Stimulated activated CD4-positive, alpha-beta T cell treated with anti-CD3 and anti-CD28 coated beads, Interleukin-4, amount 100 ng/mL, for 1 hour (primary cell): ENCODE measurements at regions not wholly inside any gene's neighbourhood (a gene's known extent, or its start where the extent isn't known, plus 50 kb on each side); places are given as distances from the start of the nearest gene placed in this dataset.

Source experiments
- DNase-seq: peaks from one replicate; pipeline ENCODE4 v3.0.0-alpha.2; 2020

DNA sequence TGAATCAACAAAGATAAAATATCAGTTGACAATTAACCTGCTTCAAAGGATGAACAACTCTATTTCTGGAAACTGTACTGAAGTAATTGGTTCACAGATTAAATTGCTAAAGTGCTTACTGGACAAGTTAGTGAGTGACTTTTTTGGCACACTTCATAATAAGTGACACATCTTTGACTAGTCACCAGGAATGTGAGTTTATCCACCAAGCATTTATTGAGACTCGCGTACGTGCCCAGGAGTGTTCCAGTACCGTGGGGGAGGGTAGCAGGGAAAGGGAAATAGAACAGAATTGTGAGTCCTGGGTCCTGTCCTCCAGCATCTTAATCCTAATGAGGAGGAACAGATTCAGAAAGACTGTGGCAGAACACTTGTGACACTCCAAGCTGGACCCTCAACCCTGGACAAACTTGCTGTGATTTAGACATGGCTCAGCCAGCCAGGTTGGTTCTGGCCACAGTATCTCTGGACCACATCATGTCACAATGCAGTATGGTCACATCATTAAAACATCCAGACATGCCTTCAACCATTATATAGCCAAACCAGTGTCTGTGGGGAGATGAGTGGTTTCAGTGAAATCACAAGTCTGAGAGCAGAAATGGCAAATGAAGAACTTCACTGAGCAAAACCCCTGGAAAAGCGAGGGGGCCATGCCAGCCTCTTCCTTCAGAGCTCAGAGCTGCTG lies 623.1 kb downstream of the BNC2 start:
- no peak for DNase-seq

DNA sequence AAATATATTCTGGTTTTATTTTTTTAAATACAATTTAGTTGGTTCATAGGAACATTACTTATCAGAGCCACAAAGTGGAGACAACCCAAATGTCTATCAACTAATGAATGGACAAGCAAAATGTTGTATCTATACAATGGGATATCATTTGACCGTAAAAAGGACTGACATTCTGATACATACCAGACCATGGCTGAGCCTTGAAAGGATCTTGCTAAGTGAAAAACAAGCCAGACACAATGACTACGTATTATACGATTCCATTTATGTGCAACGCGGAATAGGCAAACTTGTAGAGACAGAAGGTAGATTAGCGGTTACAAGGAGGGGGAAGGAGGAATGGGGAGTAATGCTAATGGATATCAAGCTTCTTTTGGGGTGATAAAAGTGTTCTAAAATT lies 621.6 kb downstream of the BNC2 start:
- no peak for DNase-seq

DNA sequence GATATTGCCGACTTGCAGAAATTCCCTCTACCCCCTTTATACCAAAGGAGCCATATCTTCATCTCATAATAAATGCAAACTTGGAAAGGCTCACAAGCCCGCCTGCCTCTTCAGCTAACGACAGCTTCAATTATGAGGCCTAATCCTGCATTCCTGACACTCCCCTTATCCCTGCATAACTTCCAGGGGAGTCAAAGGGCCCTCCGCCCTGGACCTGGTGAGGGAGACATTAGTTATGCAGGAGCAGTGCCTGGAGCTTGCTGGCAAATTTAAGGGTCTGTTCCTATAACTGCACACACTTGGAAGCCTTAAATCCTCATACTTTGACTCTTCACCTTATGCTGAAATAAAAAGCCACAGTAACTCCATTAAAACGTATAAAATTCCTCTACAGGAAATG lies 617.9 kb downstream of the BNC2 start:
- DNase-seq, result no peak

DNA sequence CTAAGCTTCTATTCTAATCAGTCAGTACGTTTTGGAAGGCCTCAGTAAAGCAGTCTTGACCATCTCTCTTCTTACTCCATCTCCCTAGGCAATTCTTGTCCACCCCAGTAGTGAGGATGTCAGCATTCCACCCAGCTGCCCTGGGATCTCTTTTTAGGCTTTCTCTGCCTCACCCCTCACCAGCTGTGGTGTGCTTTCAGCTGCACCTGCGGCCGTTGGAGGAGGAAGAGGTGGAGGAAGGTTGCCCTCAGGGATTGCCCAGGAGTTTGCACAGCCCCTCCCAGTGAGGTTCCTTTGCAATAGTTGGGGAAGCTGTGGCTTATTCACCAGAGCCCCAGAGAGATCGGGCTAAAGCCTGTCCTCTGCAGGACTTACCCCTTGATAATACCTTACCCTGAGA lies 615.8 kb downstream of the BNC2 start:
- no peak for DNase-seq

DNA sequence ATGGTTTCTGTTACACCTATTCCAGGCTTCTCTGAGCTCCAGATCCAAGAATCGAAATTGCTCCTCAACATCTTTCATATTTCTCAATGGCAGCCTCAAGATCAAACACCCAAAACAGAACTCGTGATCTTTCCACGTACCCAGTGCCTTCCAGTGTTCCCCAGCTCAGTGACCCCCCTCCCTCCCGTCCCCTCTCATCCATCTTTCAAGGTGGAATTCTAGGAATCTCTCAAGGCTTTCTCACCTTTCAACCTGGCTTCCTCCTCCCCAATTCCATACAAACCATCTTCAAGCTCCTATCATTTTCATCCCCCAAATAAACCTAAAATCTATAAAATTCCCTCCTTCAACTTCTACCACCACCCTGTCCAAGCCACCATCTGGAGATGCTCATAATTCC lies 615.3 kb downstream of the BNC2 start:
- DNase-seq, result no peak

DNA sequence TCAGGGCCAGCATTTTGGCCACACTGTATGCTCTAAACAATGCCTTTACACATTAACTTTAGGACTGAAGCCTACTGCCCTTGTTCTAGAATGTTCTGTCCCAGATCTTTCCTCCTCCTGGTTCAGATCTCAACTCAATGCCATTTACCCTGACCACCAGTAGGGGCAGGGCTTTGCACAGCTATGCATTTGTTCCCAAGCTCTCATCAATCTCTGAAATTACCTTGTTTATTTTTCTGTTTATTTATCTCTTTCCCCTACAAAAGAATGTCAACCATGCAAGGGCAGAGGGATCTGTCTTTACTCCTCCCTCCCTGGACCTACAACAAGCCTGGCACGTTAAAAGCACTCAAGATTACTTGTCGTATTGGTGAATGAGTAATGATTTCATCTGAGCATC lies 612.9 kb downstream of the BNC2 start:
- DNase-seq, result no peak

DNA sequence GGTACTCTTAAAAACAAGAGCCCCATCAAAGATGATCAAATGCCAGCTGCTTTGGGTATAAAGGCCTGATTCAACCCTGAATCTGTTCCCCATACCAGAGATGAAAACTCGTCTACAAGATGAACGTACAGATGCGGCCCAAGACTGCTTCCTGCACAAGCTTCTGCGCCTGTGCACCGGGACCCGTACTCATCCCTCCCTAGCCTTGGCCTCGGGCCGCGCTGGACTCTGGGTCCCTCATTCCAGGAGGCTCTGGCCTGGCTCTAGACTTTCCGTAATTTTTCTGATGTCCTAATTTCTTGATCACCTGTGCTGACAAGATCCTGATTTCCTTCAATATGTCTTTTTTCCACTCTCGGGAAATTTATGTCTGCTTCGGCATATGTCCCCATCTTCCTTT lies 612.3 kb downstream of the BNC2 start:
- no peak for DNase-seq

DNA sequence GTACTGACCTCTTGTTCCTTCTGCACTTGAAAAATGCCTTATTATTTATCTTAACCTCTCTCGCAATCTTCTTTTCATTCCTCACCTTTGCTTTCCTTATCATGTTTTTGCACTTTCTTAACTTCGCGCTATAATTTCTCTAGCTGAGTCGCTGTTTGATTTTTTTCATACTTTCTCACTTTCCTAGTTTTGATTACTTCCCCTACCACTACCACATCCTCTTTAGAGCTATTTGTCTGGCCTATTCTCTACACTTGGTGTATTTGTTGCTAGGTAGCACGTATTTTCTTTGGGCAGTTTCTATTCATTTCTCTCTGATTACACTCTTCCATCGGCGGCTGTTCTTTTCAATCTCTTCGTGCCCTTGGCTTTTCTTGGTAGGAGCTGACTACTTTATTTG lies 611.8 kb downstream of the BNC2 start:
- DNase-seq, result no peak

DNA sequence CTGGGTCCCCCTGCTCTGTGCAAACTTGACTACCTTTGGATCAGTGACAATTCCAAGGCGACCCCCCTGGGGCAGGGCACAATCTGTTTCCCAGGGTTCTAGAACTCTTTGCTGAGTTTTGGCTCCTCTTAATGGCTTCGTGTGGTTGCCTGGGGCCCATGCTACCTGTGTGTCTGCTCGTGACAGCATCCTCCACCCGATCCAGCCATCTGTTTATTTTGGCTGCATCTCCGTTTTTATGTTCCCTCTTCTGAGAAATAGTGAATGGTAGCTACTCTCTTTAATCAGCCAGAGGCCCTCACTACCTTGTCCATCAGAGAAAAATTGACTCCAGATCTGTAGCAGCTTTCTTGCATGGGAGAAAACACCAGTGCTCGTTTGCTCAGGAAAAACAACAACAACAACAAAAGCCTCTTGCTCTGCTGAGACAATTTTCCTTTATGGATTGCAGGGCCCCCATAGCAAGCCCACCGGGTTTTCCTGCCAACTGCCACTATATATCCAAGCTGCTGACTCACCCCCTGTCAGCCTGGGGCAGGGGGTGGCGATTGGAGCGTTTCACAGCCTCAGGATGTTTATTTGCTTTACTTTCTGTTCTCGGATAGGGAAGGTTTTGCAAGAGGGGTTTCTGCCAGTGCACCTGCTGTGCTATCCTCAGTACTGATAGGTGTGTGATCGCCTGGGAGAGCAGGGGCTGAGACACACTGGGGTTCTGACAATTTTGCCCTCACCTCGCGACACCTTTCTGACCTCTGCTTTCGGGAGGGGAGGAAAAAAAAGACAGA lies 607.8 kb downstream of the BNC2 start:
- DNase-seq, result no peak

DNA sequence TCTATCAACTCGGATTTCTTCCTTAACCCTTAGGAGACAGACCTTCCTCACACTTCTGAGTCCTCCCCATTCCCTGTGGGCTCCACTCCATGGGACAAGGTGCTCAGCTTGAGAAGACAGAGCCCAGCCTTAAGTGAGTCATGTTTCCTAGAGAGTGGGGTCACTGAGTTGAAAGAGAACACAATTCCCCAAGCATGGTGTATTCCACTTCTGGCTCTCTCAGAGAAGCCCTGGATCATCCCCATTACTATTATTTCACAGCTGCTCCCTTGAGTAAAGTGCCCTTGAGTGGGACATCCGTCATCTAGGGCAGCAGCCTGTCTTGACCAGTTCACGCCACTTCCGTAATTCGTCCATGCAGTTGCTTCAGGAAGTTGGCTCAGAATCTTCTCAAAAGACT lies 604.8 kb downstream of the BNC2 start:
- DNase-seq, result no peak

DNA sequence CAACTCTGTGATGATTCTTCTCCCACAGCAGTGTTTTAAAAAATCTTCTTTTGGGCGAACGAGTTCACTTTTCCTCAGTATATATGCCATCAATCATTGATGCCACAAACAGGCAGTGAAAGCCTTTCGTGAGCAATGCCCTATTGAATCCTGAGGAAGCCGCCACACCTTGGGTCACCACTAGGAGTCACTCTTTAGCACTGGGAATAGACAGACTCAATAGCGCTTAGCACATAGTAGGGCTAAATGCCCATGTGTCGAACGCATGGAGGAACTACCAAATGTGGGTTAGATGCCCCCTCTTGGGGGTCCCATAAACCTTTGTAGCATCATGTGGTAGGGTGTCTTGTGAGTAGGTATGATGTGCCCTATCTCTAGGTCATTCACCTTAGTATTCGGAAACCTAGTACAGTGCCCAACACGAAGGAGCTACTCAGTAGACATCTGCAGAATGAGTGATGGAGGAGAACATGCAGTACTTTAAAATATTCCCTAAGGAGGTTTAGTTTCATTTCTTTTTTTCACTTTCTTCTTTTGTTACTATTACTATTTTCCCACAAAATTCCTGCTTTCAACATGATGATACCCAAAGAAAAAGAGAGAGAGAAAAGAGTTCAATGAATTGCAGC lies 603.7 kb downstream of the BNC2 start:
- DNase-seq, result no peak

DNA sequence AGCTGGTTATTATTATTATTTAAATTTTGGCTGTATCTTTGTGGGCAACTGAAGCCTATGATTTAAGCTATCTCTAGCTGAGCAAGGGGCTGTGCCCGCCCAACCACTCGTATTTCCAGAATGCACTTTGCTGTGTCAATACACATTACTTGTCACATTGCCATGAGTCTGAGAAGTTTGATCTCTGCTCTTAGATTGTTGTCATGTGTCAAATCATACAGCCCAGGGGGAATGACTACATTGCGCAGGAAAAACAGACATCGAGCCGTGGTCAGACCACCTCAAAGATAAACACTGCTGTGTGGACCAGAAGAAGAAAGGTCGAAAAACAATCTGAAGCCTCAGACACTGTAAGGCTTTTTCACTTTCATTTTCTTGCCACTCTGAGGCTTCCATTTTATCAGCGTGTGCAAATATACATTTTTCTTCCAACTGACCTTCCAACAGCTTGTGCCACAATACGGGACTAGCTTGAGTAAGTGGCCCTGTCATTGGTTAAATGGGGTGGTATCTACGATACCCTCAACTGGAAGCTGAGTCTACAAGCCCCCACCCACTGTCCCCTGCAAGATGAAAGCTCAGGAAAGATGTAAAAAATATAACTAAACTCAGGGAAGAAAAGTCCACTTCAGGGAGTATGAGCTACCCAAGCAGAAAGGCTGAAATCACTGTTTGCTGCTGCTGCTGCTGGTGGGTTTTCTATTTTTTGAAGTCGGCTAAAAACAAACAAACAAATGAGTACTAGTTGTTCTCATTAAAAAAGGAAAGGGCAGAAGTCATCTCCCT lies 603.0 kb downstream of the BNC2 start:
- DNase-seq, result no peak

DNA sequence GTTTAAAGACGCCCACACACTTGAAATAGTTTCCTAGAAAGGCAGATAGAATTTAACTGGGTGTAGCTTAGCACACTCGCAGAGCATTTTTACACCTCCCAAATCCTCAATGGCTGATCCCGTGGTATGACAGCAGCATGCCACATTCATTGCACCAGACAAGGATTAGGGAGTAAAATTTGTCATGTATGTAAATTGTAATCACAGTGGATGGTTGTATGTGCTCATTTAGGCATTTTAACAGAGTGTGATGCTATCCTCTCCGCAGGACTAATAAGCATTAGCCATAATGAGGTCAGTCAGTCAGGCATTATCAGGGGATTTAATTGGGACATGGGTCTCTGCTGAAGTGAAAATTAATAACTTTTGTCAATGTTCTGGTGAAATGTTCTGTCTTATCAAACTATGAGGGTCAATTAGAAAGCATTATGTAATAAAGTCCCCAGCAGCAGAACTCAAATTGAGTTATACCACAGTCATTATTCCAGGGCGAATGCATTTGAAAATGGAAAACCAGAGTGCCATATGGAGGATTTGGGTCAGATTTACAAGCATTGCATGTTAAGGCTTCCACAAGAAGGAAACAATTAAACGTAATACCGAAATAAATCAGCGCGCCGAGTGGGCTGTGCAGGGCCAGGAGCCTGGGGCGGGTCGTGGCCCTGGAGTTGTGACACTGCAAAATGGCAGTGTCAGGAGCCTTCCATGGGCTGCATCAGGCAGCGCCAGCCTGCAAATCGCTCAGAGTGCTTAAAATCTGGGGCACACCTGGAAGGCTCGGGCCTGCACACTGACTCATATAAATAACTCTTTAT lies 602.2 kb downstream of the BNC2 start:
- no peak for DNase-seq

DNA sequence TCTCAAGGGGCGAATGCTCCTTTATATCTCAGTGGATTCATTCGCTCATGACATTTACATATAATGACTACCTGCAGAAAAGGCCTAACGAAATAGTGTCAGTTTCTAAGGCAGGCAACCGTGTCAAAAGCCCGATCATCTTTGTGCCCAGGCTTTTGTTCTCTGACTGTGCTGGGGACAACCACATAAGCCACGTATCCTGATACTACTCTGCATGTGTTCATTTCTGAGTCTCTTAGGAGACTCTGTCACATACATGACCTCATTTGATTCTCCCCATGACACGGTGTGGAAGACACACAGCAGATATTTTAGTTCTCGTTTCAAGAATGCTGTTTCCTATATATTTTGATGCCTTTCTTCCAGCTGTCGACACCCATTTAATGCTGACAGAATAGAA lies 598.5 kb downstream of the BNC2 start:
- DNase-seq, result no peak

DNA sequence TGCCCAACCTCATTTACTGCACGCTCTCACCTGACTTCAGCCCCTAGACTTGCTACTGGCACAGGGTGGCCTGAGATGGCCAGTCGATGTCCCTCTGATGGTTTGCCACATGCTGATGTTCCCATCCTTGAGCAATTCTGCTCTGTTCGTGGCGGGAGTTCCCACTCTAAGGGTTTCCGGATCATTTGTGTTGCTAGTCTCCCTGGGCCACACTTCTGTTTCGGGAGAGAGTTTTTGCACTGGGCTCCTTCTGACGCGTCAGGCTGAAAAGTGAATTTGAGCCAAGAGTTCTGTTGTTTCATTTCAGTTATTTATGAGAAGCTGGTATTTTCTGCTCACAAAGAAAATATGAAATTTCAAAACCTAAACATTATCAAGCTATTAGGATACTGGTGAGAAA lies 597.7 kb downstream of the BNC2 start:
- DNase-seq, result no peak

DNA sequence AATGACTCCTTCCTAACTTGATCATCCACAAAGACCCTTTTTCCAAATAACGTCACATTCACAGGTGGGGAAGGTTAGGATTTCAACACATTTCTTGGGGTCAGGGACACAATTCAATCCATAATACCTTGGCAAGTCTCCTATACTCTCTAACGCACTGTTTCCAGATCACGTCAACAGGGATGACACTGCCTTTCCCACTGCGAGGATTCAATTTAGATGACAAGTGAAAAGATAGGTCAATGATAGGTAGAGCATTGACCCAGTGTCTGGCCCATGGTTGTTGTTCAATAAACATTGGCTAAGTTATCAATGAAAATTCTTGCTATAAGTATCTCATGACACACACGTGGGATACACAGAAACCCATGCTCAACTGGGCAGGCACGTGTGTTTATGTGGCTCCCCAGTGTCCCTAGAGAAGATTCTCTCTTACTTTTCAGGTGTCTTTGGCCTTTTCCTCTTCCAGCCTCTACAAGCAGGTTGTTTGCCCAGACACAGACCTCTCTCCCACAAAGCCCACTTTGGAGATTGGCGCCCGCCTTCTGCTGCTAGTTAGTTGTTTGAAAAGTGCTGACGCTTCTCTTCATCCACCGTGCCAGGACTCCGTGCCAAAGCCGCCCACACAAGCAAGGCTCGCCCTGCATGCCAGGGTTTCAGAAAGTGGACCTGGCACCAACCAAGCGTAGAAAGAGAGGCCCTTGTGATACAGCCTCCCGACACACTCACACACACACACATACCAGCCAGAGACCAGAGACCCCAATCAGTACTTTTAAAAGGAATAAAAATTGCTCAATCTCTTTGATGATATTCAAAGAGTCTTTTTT lies 594.5 kb downstream of the BNC2 start:
- DNase-seq, result no peak

DNA sequence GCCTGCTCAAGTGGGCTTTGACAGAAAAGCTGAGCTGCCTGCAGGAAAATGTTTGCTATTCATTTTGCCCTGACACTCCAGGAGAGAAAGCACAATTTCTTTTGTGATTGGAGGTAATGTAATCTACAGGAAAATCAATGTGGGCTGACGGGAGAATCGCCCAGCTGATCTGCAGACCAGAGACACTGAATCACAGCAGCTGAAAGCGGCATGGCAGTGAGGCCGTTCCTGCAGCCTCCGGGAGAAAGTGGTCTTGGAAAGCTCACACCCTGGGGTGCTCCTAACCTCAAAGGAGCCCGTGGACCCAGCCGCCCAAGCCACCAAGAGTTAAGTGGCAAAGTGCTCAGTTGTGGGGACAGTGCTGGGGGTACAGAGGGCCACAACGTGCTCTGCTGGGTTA lies 593.6 kb downstream of the BNC2 start:
- DNase-seq, result no peak

DNA sequence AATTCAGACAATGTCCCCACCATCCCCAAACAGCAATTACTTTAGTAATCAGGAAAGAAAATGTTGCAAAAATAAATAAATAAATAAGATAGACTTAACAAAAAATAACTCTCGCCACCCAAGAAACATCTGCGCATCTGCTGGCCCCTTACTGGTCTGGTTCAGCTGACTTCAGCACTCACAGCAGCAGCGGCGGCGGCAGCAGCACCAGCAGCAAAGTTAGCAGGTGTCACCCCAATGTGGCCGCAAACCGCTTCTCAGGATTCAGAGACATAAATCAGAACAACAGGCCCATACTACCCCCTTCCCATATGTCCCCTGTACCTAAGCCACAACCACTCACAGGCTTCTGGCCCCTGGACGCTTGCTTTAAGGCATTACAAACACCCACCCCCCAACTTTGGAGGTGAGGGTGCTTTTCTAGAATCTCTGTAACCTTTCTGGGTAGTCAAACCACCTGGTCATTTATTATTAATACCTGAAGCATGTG lies 593.0 kb downstream of the BNC2 start:
- DNase-seq, result no peak

DNA sequence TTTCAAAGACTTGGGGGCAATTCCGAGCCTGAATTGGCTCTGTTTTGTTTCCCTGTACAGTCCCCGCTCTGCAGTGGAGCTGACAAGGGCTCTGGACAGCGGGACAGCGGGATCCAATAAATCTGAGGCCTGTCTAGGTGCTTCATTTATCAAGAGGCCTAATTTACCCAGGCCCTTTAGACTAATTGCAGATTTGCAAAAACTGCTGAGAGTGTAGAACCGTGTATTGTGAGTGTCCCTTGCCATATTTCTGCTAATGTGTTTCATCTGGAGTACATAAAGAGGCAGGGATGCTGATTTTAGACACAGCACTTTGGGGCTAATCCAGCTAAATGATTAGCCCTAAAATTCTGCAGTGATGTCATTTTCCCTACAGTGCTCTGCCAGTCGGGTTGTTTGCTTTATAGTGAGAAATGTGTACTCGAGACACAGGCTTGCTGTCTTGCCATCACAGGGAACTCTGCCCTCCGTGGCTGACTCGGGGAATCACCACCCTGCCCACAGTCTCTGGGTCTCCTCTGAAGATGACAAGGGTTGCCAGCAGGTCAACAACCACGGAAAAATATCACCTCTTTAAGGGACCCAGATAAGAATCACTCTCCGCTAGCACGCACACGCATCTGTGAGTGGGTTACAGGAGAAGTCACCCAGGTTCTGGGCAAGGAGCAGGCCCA lies 592.0 kb downstream of the BNC2 start:
- no peak for DNase-seq

DNA sequence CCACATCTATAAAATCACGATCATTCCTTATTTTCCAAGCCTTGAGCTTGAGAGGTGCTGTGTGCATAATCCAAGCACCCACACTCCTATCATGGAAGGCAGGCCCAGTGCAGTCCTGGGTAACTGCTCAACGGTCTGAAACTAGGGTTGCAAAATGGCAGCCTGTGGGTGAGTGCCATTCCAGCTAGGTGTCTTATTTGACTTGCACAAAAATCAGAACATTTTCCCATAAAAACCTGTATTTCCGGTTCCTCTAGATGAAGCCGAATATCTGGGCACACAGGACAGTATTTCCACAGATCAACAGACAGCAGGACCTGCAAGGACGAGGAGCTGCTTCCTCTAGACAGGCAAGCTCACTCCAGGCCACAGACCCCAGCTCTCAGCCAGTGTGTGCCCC lies 588.8 kb downstream of the BNC2 start:
- DNase-seq, result no peak

DNA sequence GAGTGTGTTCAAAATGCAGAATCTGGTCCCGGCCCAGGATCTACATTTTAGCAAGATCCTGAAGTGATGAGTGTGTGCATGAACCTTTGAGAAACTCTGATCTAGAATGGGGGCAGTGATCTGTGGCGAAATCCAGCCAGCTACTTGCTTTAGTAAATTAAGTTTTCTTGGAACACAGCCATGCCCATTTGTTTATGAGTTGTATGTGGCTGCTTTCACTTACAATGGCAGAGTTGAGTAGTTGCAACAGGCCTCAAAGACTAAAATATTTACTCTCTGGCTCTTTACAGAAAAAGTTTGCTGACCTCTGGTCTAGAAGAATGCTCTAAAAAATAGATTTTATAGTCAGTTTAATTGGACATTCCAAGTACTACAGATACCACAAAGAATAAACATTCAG lies 588.3 kb downstream of the BNC2 start:
- DNase-seq, result no peak
